Hepatocyte (in vitro differentiated cells): ENCODE measurements at regions not wholly inside any gene's neighbourhood (a gene's known extent, or its start where the extent isn't known, plus 50 kb on each side); places are given as distances from the start of the nearest gene placed in this dataset.

ENCODE experiments used
- EZH2 ChIP-seq: fragments of 200-600 bp; sonication (generic); IDR thresholded peaks from 2 replicates; pipeline ENCODE4 v1.6.1; 2016; ENCODE audit warnings: antibody characterized with exemption, mild to moderate bottlenecking, borderline replicate concordance
- EZH2phosphoT487 ChIP-seq: fragments of 200-600 bp; sonication (generic); IDR thresholded peaks from one replicate; pipeline ENCODE4 v1.6.1; 2018; ENCODE audit warnings: antibody characterized with exemption, mild to moderate bottlenecking, low read depth, moderate library complexity; ENCODE audit not compliant: unreplicated experiment, severe bottlenecking
- TF ChIP-seq, protein P1 (sequence below): fragments of 200-600 bp; sonication (generic); IDR thresholded peaks from 2 replicates; pipeline ENCODE4 v1.5.1; 2016; ENCODE audit warnings: antibody characterized with exemption, mild to moderate bottlenecking; ENCODE audit not compliant: poor library complexity

DNA sequence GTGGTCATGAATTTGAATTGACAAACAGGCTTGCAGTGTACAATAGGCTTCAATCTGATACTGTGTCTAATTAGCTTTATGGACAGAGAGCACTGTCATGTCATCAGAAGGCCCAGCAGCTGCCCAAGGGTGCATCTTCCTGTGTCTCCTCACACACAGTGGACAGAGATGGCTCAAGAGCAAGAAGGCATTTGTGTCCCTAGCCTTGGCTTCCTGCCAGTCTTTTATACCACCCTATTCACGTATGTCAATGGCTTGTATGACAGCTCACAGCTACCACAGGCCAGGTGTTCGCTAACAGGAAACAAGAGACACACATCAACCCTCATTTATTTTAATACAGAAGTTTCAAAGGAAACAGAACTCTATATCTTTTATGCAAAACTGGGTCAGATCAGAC lies 874.0 kb upstream of the AGA start:
- TF ChIP-seq, protein P1, sequence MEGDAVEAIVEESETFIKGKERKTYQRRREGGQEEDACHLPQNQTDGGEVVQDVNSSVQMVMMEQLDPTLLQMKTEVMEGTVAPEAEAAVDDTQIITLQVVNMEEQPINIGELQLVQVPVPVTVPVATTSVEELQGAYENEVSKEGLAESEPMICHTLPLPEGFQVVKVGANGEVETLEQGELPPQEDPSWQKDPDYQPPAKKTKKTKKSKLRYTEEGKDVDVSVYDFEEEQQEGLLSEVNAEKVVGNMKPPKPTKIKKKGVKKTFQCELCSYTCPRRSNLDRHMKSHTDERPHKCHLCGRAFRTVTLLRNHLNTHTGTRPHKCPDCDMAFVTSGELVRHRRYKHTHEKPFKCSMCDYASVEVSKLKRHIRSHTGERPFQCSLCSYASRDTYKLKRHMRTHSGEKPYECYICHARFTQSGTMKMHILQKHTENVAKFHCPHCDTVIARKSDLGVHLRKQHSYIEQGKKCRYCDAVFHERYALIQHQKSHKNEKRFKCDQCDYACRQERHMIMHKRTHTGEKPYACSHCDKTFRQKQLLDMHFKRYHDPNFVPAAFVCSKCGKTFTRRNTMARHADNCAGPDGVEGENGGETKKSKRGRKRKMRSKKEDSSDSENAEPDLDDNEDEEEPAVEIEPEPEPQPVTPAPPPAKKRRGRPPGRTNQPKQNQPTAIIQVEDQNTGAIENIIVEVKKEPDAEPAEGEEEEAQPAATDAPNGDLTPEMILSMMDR: no peak
- TF ChIP-seq EZH2 (no peak), EZH2phosphoT487 (no peak)
